ENCODE measurements at regions not wholly inside any gene's neighbourhood (a gene's known extent, or its start where the extent isn't known, plus 50 kb on each side); places are given as distances from the start of the nearest gene placed in this dataset.

DNA sequence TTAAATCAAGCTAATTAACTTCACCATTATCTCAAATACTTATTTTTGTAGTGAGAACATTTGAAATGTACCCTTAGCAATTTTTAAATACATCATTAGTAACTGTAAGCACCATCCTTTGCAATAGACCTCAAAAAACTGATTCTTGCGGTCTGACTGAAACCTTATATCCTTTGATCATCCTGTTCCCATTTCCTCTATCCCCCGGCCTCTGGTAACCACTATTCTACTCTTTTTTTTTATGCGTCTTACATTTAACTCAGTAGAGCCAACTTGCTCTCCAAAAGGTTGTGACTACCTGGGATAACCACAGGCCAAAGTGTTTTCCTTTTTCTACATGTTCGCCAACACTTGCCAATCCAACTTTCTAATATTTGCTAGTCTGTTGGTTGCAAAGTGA is 106.1 kb downstream of the IRX1 start:
- no peaks in the 10 kb centered on the region for H3K9me3 Mint-ChIP-seq
- CTCF ChIA-PET, result no interaction called here
- no peak overlapping the region for H3K4me3 Mint-ChIP-seq
- H3K27ac Mint-ChIP-seq, result no peak overlapping the region
- H3K4me1 Mint-ChIP-seq, result peaks cover 5% of the 10 kb centered on the region
- DNase-seq, result no peak
- peaks cover 9% of the 10 kb centered on the region for H3K27me3 Mint-ChIP-seq
- no peaks in the 10 kb centered on the region for H3K36me3 Mint-ChIP-seq

- Mint-ChIP-seq H3K4me1 (peaks cover 5% of the 10 kb centered on the region), H3K27ac (no peak overlapping the region), H3K9me3 (peaks cover 4% of the 10 kb centered on the region), H3K4me3 (no peak overlapping the region), H3K27me3 (peaks cover 9% of the 10 kb centered on the region), H3K36me3 (no peaks in the 10 kb centered on the region)
- CTCF ChIA-PET, result no interaction called here
- no peak for DNase-seq
Measured at GRCh38 chr5:3704661-3705060, 109.0 kb downstream of the IRX1 start.

DNA sequence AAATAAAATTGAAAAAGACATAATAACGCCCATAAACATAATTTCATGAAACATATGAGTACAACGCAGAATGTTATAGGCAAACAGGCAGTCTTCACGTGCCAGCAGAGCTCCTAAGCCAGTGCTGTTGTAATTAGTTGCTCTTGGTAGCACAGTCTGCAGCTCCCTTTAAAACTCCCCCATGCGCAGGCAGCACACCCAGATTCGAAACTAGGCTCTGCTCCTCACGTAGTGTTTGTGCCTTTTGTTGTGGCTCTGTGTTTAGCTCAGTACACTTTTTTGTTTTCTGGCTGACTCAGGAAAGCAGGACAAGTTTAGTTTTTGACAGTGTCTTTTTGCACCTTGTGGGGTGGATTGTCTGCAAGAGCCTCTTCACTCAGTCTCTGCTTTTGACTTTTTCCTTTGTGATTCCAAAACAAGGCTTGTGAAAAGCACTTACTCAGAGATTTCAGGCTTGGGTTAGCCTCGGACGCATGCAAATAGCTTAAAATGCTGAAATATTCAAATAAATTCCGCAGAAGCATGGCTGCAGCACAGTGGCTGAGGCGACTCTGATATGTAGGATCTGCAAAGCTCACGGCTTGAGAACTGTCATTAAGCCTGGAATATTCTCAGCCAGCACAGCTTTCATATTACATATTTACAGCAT is 113.6 kb downstream of the IRX1 start:
- no peak overlapping the region for H3K27ac Mint-ChIP-seq
- H3K36me3 Mint-ChIP-seq, result no peaks in the 10 kb centered on the region
- peaks cover 4% of the 10 kb centered on the region for H3K27me3 Mint-ChIP-seq
- H3K9me3 Mint-ChIP-seq, result peaks cover 4% of the 10 kb centered on the region
- CTCF ChIA-PET, result no interaction called here
- no peak for DNase-seq
- no peaks in the 10 kb centered on the region for H3K4me1 Mint-ChIP-seq
- H3K4me3 Mint-ChIP-seq, result no peak overlapping the region

- H3K36me3 Mint-ChIP-seq, result no peaks in the 10 kb centered on the region
- peaks cover 4% of the 10 kb centered on the region for H3K9me3 Mint-ChIP-seq
- peaks cover 4% of the 10 kb centered on the region for H3K27me3 Mint-ChIP-seq
- H3K27ac Mint-ChIP-seq, result no peak overlapping the region
- H3K4me3 Mint-ChIP-seq, result no peak overlapping the region
- H3K4me1 Mint-ChIP-seq, result no peaks in the 10 kb centered on the region
- DNase-seq, result no peak
- CTCF ChIA-PET, result no interaction called here
Measured at GRCh38 chr5:3709717-3710348, 114.2 kb downstream of the IRX1 start.

GRCh38 chr5:3715062-3715461 is 119.4 kb downstream of the IRX1 start:
- Mint-ChIP-seq H3K9me3 (peaks cover 3% of the 10 kb centered on the region), H3K27ac (no peak overlapping the region), H3K4me1 (no peaks in the 10 kb centered on the region), H3K27me3 (no peaks in the 10 kb centered on the region), H3K4me3 (no peak overlapping the region), H3K36me3 (no peaks in the 10 kb centered on the region)
- CTCF ChIA-PET, result no interaction called here
- no peak for DNase-seq

GRCh38 chr5:3729631-3730030 is 134.0 kb downstream of the IRX1 start:
- Mint-ChIP-seq H3K9me3 (no peaks in the 10 kb centered on the region), H3K4me3 (no peak overlapping the region), H3K27me3 (no peaks in the 10 kb centered on the region), H3K36me3 (no peaks in the 10 kb centered on the region), H3K27ac (no peak overlapping the region), H3K4me1 (no peaks in the 10 kb centered on the region)
- CTCF ChIA-PET, result no interaction called here
- DNase-seq, result no peak

GRCh38 chr5:3734632-3735031 is 139.0 kb downstream of the IRX1 start:
- Mint-ChIP-seq H3K9me3 (peaks cover 5% of the 10 kb centered on the region), H3K36me3 (no peaks in the 10 kb centered on the region), H3K27ac (no peak overlapping the region), H3K4me1 (no peaks in the 10 kb centered on the region), H3K27me3 (no peaks in the 10 kb centered on the region), H3K4me3 (no peak overlapping the region)
- no peak for DNase-seq
- CTCF ChIA-PET, result no interaction called here

DNA sequence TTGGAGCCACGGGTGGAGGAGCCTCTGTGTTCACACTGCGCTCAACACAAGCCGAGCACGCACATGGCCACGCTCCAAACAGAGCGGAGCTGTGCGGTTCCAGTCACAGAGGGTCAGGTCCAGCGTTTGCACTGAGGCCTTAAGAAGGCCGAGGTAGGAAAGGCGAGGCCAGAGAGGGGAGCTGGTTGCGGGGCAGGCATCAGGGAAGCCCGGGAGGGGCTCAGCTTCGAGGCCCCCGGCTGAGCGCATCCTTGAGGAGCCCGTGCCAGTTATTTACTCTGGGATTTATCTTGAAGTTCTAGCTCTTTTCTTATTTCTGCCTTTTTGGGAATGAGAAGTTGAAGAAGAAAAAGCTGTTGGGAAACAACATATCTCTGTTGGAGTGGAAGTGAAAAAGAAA is 140.8 kb downstream of the IRX1 start:
- CTCF ChIA-PET, result no interaction called here
- Mint-ChIP-seq H3K36me3 (no peaks in the 10 kb centered on the region), H3K4me1 (no peaks in the 10 kb centered on the region), H3K27me3 (no peaks in the 10 kb centered on the region), H3K27ac (no peak overlapping the region), H3K9me3 (peaks cover 5% of the 10 kb centered on the region), H3K4me3 (no peak overlapping the region)
- no peak for DNase-seq

- DNase-seq, result no peak
- Mint-ChIP-seq H3K36me3 (no peaks in the 10 kb centered on the region), H3K4me3 (no peak overlapping the region), H3K9me3 (peaks cover 8% of the 10 kb centered on the region), H3K27me3 (no peaks in the 10 kb centered on the region), H3K4me1 (no peaks in the 10 kb centered on the region), H3K27ac (no peak overlapping the region)
- CTCF ChIA-PET, result no interaction called here
Measured at GRCh38 chr5:3736926-3737325, 141.3 kb downstream of the IRX1 start.

- CTCF ChIA-PET, result no interaction called here
- Mint-ChIP-seq H3K4me3 (no peak overlapping the region), H3K36me3 (no peaks in the 10 kb centered on the region), H3K27me3 (no peaks in the 10 kb centered on the region), H3K9me3 (peaks cover 11% of the 10 kb centered on the region), H3K4me1 (no peaks in the 10 kb centered on the region), H3K27ac (no peak overlapping the region)
- DNase-seq, result no peak
Measured at GRCh38 chr5:3738919-3739318, 143.3 kb downstream of the IRX1 start.

DNA sequence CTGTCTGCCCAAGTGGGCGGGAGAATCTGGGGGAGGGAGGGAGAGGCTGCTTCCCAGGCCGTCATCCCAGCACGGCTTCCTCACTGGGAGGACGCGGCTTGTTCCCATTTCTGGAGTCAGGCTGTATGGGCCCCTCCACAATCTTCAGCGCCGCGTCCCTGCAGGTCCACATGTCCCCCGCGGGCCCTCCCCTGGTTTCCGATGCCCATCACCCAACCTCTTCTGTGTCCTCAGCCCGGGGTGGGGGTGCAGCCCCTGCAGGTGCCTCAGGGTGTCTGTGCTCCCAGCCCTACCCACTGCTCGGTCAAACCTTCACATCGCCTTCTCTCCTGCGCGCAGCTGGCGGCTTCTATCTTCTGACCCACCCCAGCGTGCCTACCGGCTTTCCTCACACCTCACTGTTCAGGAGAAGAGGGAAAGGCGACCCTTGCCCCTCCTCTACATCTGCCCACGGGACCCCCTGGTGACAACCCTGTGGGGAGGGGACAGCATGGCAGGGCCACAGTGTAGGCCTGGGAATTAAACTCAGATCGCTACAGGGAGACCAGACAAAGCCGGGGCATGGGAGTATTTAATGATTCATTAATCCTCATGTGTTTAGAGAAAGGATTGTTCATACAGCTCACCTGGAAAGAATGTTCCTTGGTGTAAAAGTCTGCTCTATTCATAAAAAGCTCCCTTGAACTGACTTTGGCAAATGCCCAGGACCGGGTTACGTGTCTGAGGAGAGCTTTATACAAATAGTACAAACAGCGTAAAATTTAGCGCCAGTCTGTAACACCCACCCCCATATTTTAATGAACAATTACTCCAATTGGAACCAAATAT is 145.1 kb downstream of the IRX1 start:
- Mint-ChIP-seq H3K27ac (no peak overlapping the region), H3K9me3 (peaks cover 11% of the 10 kb centered on the region), H3K4me1 (no peaks in the 10 kb centered on the region), H3K36me3 (no peaks in the 10 kb centered on the region), H3K27me3 (no peaks in the 10 kb centered on the region), H3K4me3 (no peak overlapping the region)
- DNase-seq, result no peak
- CTCF ChIA-PET, result no interaction called here

DNA sequence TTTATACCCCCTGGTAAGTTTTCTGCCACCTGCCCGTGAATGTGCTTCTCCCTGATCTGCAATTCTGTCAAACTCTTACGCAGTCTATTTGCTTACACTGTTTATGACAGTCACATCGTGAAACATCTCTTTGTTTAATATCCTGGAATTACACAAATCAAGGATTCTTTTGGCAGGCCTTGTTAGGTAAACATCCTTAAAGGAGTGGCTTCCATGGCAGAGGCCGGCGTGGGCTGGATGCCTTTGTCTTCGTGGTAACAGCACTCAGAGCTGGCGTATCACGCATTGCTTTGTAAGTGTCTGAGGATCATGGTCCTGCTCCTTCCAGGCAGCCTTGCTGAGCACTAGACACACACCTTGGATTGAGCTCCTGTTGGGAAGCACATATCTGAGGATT is 145.7 kb downstream of the IRX1 start:
- Mint-ChIP-seq H3K4me1 (no peaks in the 10 kb centered on the region), H3K27ac (no peak overlapping the region), H3K9me3 (peaks cover 14% of the 10 kb centered on the region), H3K4me3 (no peak overlapping the region), H3K27me3 (no peaks in the 10 kb centered on the region), H3K36me3 (no peaks in the 10 kb centered on the region)
- no peak for DNase-seq
- CTCF ChIA-PET, result no interaction called here

GRCh38 chr5:3742750-3743149 is 147.1 kb downstream of the IRX1 start:
- no peaks in the 10 kb centered on the region for H3K36me3 Mint-ChIP-seq

GRCh38 chr5:3751846-3752245 is 156.2 kb downstream of the IRX1 start:
- Mint-ChIP-seq H3K36me3 (no peaks in the 10 kb centered on the region), H3K4me1 (no peaks in the 10 kb centered on the region), H3K9me3 (peaks cover 18% of the 10 kb centered on the region), H3K27ac (no peak overlapping the region), H3K27me3 (no peaks in the 10 kb centered on the region), H3K4me3 (no peak overlapping the region)
- CTCF ChIA-PET, result no interaction called here
- no peak for DNase-seq

More at GRCh38 chr5:3742750-3743149, 147.1 kb downstream of the IRX1 start:
- Mint-ChIP-seq H3K9me3 (peaks cover 18% of the 10 kb centered on the region), H3K27me3 (no peaks in the 10 kb centered on the region), H3K4me3 (no peak overlapping the region), H3K4me1 (no peaks in the 10 kb centered on the region), H3K27ac (no peak overlapping the region)
- CTCF ChIA-PET, result no interaction called here
- DNase-seq, result no peak

DNA sequence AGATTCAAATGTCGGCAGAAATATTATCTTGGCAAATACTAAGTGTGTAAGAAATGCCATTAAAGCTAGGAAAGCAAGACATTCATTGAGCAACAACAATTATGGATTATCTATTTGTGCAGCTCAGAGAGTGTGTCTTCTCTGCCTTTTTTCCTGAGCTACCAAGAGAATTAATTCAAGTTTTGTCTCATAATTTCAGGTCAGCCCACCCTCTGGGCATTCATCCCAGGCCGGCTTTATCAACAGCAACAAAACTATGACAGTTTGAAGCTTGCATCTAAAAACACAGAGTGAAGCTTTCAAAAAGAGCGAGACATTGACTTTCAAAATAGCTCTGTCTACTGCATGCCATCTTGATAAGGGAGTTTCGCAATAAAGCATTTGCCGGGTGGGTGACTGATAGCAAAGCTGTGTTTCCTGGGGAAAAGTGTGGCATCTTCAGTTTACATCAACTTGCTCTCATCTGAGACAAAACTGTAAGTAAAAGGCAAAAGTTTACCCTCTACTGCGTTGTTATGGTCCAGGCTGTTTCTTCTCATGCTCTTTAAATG is 182.4 kb downstream of the IRX1 start:
- Mint-ChIP-seq H3K4me3 (no peak overlapping the region), H3K4me1 (no peaks in the 10 kb centered on the region), H3K27ac (no peak overlapping the region), H3K27me3 (no peaks in the 10 kb centered on the region), H3K9me3 (peaks cover 8% of the 10 kb centered on the region), H3K36me3 (no peaks in the 10 kb centered on the region)
- CTCF ChIA-PET, result no interaction called here
- no peak for DNase-seq

Measured in activated naive CD4-positive, alpha-beta T cell treated with anti-CD3 and anti-CD28 coated beads, Interleukin-2, amount 10 ng/mL, durations not matched to agents 7 days and 5 days (primary cell).